Stimulated activated CD4-positive, alpha-beta T cell treated with anti-CD3 and anti-CD28 coated beads, Interleukin-2, amount 100 ng/mL, for 4 hours (primary cell): ENCODE measurements at regions not wholly inside any gene's neighbourhood (a gene's known extent, or its start where the extent isn't known, plus 50 kb on each side); places are given as distances from the start of the nearest gene placed in this dataset.

Source experiments
- DNase-seq: peaks from one replicate; pipeline ENCODE4 v3.0.0-alpha.2; 2020; ENCODE audit warnings: low read depth

GRCh38 chr7:17020250-17020649 is 138.5 kb upstream of the AGR3 start:
- DNase-seq = no peak

GRCh38 chr7:17021205-17021604 is 139.4 kb upstream of the AGR3 start:
- no peak for DNase-seq

- no peak for DNase-seq
Measured at GRCh38 chr7:17022920-17023319, 141.1 kb upstream of the AGR3 start.

GRCh38 chr7:17026269-17026668 is 144.5 kb upstream of the AGR3 start:
- DNase-seq = no peak

- DNase-seq = no peak
Measured at GRCh38 chr7:17027143-17027788, 145.5 kb upstream of the AGR3 start.

GRCh38 chr7:17027789-17028152 is 146.0 kb upstream of the AGR3 start:
- no peak for DNase-seq

- no peak for DNase-seq
Measured at GRCh38 chr7:17029150-17029549, 147.4 kb upstream of the AGR3 start.

GRCh38 chr7:17030559-17030958 is 148.8 kb upstream of the AGR3 start:
- no peak for DNase-seq

- DNase-seq = no peak
Measured at GRCh38 chr7:17031906-17032551, 150.2 kb upstream of the AGR3 start.

GRCh38 chr7:17033245-17033644 is 151.5 kb upstream of the AGR3 start:
- no peak for DNase-seq

- DNase-seq = no peak
Measured at GRCh38 chr7:17036584-17036983, 154.8 kb upstream of the AGR3 start.

GRCh38 chr7:17037356-17037755 is 155.6 kb upstream of the AGR3 start:
- DNase-seq = no peak

- DNase-seq = no peak
Measured at GRCh38 chr7:17038160-17038782, 156.5 kb upstream of the AGR3 start.

- DNase-seq = no peak
Measured at GRCh38 chr7:17038783-17039170, 157.0 kb upstream of the AGR3 start.

- DNase-seq = no peak
Measured at GRCh38 chr7:17039372-17039771, 157.6 kb upstream of the AGR3 start.

- no peak for DNase-seq
Measured at GRCh38 chr7:17040716-17041115, 158.9 kb upstream of the AGR3 start.

GRCh38 chr7:17041324-17041723 is 159.5 kb upstream of the AGR3 start:
- no peak for DNase-seq

GRCh38 chr7:17042211-17042610 is 160.4 kb upstream of the AGR3 start:
- no peak for DNase-seq

- DNase-seq = no peak
Measured at GRCh38 chr7:17043012-17043877, 161.5 kb upstream of the AGR3 start.

GRCh38 chr7:17044396-17044795 is 162.6 kb upstream of the AGR3 start:
- no peak for DNase-seq

GRCh38 chr7:17044861-17045260 is 163.1 kb upstream of the AGR3 start:
- no peak for DNase-seq

- no peak for DNase-seq
Measured at GRCh38 chr7:17046259-17046658, 164.5 kb upstream of the AGR3 start.

- no peak for DNase-seq
Measured at GRCh38 chr7:17046666-17047065, 164.9 kb upstream of the AGR3 start.
